Omental fat pad (tissue), 3 donors: ENCODE measurements at regions not wholly inside any gene's neighbourhood (a gene's known extent, or its start where the extent isn't known, plus 50 kb on each side); places are given as distances from the start of the nearest gene placed in this dataset.
"Not testable (repeated sequence)": the region's sequence is repeated elsewhere in the genome, so short reads cannot be mapped to it uniquely, and the experiment has no call there.

Experiments used
- ATAC-seq: fragments of 150-250 bp; one replicate; pipeline ENCODE4 v1.9.1; 2016; ENCODE audit warnings: mild to moderate bottlenecking, moderate library complexity; ENCODE audit not compliant: low FRiP score
- DNase-seq: peaks from one replicate; pipeline ENCODE4 v3.0.0-alpha.2; 2019; ENCODE audit warnings: low spot score
- CTCF ChIP-seq, 3 donors: fragments of 450-650 bp; IDR thresholded peaks; one replicate each; pipeline ENCODE4 v1.5.1; 2016 to 2017; ENCODE audit warnings: antibody characterized with exemption in 3 of 3, mild to moderate bottlenecking in 3 of 3, moderate library complexity in 2 of 3

DNA sequence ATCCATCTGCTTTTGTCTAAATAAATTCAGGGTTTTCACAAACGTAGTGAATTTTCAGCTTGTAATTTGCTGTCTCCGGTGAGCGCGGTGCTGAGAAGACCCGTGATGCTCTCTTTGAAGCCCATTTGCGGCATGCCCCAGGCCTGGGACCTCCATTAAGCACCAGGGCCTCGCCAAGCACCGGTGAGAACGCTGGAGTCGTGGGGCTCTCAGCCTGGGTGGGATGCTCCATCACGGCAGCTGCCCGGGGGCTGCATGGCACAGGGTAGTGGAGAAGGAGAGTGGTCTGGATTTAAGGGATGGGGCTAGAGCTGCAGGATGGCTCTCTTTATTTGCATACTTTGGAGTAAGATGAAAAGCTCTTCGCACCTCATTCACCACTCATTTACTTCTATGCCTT, 248.7 kb downstream of the ABCC12 start:
- DNase-seq: no peak
- TF ChIP-seq CTCF (IDR thresholded peaks at IDR 0.05): no peak
- ATAC-seq: no peak

DNA sequence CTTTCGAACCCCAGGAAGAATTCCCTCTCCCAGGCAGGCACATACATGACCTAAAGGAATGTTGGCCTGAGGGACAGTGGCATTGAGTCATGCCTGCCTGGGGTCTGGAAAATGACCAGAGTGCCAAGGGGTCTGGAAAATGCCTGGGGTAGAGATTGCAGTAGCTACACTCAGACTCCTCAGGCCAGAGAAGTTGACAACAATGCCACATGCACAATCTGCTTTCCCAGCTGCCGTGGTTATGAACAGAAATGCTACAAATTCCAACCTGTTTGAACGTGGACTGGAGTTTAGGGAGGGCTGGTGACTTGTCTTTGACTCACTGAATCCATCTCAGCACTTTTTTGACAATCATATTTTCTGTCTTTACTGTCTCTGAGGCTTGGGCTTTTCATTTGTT, 250.0 kb downstream of the ABCC12 start:
- no peak for TF ChIP-seq CTCF (IDR thresholded peaks at IDR 0.05)
- ATAC-seq (no peak), DNase-seq (no peak)

GRCh38 chr16:47904691-47905090, 251.1 kb downstream of the ABCC12 start:
- DNase-seq: no peak

GRCh38 chr16:47903470-47903869, 252.3 kb downstream of the ABCC12 start:
- TF ChIP-seq CTCF (IDR thresholded peaks at IDR 0.05): no peak
- no peak for ATAC-seq
- DNase-seq: no peak

More at GRCh38 chr16:47904691-47905090, 251.1 kb downstream of the ABCC12 start:
- ATAC-seq: no peak
- no peak for TF ChIP-seq CTCF (IDR thresholded peaks at IDR 0.05)

GRCh38 chr16:47897105-47897504, 258.7 kb downstream of the ABCC12 start:
- ATAC-seq, DNase-seq: not testable (repeated sequence)

DNA sequence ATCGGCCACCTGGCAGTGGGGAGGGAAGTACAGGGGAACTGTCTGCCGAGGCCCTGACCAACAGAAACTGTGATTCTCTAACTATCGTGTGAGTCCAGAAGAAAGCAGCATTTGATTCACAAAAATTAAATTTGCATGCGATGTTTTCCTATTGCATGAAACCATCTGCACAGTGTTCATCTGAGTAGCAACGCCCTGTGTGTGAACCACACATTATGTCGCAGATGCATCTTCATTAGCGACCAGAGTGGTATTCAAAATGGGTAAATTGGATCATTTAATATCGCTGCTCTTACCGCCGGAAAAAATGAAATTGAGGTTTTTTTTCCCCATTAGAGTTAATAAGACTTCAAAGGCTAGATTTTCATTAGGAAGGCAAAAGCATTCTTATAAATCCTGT, 260.6 kb downstream of the ABCC12 start:
- no peak for ATAC-seq
- no peak for DNase-seq
- TF ChIP-seq CTCF (IDR thresholded peaks at IDR 0.05): no peak

DNA sequence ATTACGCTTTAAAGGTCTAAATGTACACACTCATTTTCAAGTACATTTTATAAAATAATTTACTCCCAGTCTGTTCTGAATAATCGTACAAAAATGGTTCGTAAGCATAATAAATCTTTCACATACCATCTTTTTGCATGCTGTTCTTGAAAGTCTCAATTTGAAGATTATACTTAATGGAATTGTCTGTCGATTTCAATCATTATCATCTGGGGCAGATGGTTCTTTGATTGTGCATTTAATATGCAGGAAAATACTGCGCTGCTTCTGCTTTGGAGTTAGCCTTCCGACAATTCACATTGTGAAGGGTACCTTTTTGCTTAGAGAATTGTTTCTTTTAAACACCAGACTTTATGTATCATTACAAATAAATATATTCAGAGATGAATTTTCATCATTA, 262.8 kb downstream of the ABCC12 start:
- no peak for DNase-seq
- no peak for ATAC-seq
- no peak for TF ChIP-seq CTCF (IDR thresholded peaks at IDR 0.05)

DNA sequence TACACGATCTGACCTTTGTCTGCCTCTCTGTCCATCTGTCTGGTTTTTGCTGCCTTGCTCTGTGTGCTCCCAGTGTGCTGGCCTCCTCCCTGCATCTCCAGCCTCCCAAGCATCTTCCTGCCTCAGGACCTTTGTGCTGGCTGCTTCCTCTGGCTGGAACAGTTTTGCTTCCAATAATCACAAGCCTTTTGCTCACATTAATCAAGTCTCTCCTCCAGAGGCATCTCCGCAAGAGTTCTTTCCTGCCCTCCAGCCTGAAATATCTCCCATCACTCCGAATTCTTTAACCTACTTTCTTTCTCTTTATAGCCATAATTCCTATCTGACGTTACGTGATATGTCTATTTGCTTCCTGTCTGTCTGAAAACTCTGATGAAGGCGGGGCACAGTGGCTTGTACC, 267.1 kb downstream of the ABCC12 start:
- DNase-seq (no peak), ATAC-seq (no peak)
- no peak for TF ChIP-seq CTCF (IDR thresholded peaks at IDR 0.05)
